Urinary bladder (tissue), 3 donors: ENCODE measurements at regions not wholly inside any gene's neighbourhood (a gene's known extent, or its start where the extent isn't known, plus 50 kb on each side); places are given as distances from the start of the nearest gene placed in this dataset.

Source experiments
- DNase-seq: peaks from one replicate; pipeline ENCODE4 v3.0.0-alpha.2; 2015; ENCODE audit errors: extremely low spot score
- H3K27ac ChIP-seq: one replicate; pipeline ENCODE4 v1.5.1; 2013; ENCODE audit warnings: low read depth, mild to moderate bottlenecking, moderate library complexity
- H3K36me3 ChIP-seq: one replicate; pipeline ENCODE4 v1.6.1; 2013; ENCODE audit warnings: mild to moderate bottlenecking, moderate library complexity; ENCODE audit not compliant: insufficient read depth
- H3K4me1 ChIP-seq: one replicate; pipeline ENCODE4 v1.6.1; 2013; ENCODE audit warnings: mild to moderate bottlenecking, moderate library complexity; ENCODE audit not compliant: insufficient read depth
- H3K4me3 ChIP-seq: one replicate; pipeline ENCODE4 v1.5.1; 2013; ENCODE audit warnings: low read depth, low read length
- WGBS: extraction: QIAGEN DNeasy Blood & Tissue Kit; methylation state at CpG from one replicate; pipeline ENCODE4 v1.1.7; 2013; 5-methylcytosine and 5-hydroxymethylcytosine counted together
- donor health status: healthy with polysubstance abuse.
- donor health status: healthy.

- Histone ChIP-seq H3K36me3 (no peaks in the 10 kb centered on the region), H3K4me3 (no peak overlapping the region), H3K4me1 (no peaks in the 10 kb centered on the region), H3K27ac (no peak overlapping the region)
- DNase-seq, result no peak
- 76% methylated on average over 9 of the region's 9 CpGs for WGBS
These were observed 131.5 kb upstream of the CTBP2 start for GRCh38 chr10:125291836-125292235.

GRCh38 chr10:125289461-125289860 lies 129.1 kb upstream of the CTBP2 start:
- H3K27ac ChIP-seq, result no peak overlapping the region
- WGBS, result 85% methylated on average over 1 of the region's 1 CpG

GRCh38 chr10:125284875-125285597 lies 124.7 kb upstream of the CTBP2 start:
- H3K4me3 ChIP-seq, result no peak overlapping the region
- 79% methylated on average over 6 of the region's 6 CpGs for WGBS
- H3K36me3 ChIP-seq, result no peaks in the 10 kb centered on the region
- DNase-seq, result no peak
- H3K4me1 ChIP-seq, result no peaks in the 10 kb centered on the region
- no peak overlapping the region for H3K27ac ChIP-seq

More at GRCh38 chr10:125289461-125289860, 129.1 kb upstream of the CTBP2 start:
- Histone ChIP-seq H3K4me1 (no peaks in the 10 kb centered on the region), H3K36me3 (no peaks in the 10 kb centered on the region), H3K4me3 (no peak overlapping the region)
- DNase-seq, result no peak

GRCh38 chr10:125283836-125284614 lies 123.7 kb upstream of the CTBP2 start:
- H3K27ac ChIP-seq, result no peak overlapping the region
- H3K36me3 ChIP-seq, result no peaks in the 10 kb centered on the region
- H3K4me1 ChIP-seq, result no peaks in the 10 kb centered on the region
- no peak for DNase-seq
- no peak overlapping the region for H3K4me3 ChIP-seq
- WGBS, result 94% methylated on average over 11 of the region's 11 CpGs

- WGBS, result 48% methylated on average over 7 of the region's 7 CpGs
- no peak overlapping the region for H3K27ac ChIP-seq
- no peaks in the 10 kb centered on the region for H3K4me1 ChIP-seq
- no peak overlapping the region for H3K4me3 ChIP-seq
- no peak for DNase-seq
- no peaks in the 10 kb centered on the region for H3K36me3 ChIP-seq
These were observed 123.0 kb upstream of the CTBP2 start for GRCh38 chr10:125283191-125283835.

GRCh38 chr10:125281091-125281490 lies 120.7 kb upstream of the CTBP2 start:
- DNase-seq, result no peak
- Histone ChIP-seq H3K4me1 (no peaks in the 10 kb centered on the region), H3K4me3 (no peak overlapping the region), H3K36me3 (no peaks in the 10 kb centered on the region), H3K27ac (no peak overlapping the region)
- 64% methylated on average over 6 of the region's 6 CpGs for WGBS

- WGBS, result 93% methylated on average over 2 of the region's 2 CpGs
- Histone ChIP-seq H3K27ac (no peak overlapping the region), H3K4me3 (no peak overlapping the region), H3K4me1 (no peaks in the 10 kb centered on the region), H3K36me3 (no peaks in the 10 kb centered on the region)
- DNase-seq, result no peak
These were observed 115.8 kb upstream of the CTBP2 start for GRCh38 chr10:125276133-125276532.

- Histone ChIP-seq H3K4me1 (no peaks in the 10 kb centered on the region), H3K4me3 (no peak overlapping the region), H3K36me3 (no peaks in the 10 kb centered on the region), H3K27ac (no peak overlapping the region)
- WGBS, result 81% methylated on average over 5 of the region's 5 CpGs
- no peak for DNase-seq
These were observed 114.6 kb upstream of the CTBP2 start for GRCh38 chr10:125274961-125275360.

GRCh38 chr10:125273023-125273422 lies 112.7 kb upstream of the CTBP2 start:
- no peaks in the 10 kb centered on the region for H3K4me1 ChIP-seq
- H3K4me3 ChIP-seq, result no peak overlapping the region
- H3K27ac ChIP-seq, result no peak overlapping the region
- H3K36me3 ChIP-seq, result no peaks in the 10 kb centered on the region
- WGBS, result 82% methylated on average over 8 of the region's 8 CpGs
- DNase-seq, result no peak

GRCh38 chr10:125269716-125270115 lies 109.4 kb upstream of the CTBP2 start:
- DNase-seq, result no peak
- Histone ChIP-seq H3K4me3 (no peak overlapping the region), H3K36me3 (no peaks in the 10 kb centered on the region), H3K4me1 (no peaks in the 10 kb centered on the region), H3K27ac (no peak overlapping the region)
- 83% methylated on average over 2 of the region's 2 CpGs for WGBS

- H3K27ac ChIP-seq, result no peak overlapping the region
- H3K36me3 ChIP-seq, result no peaks in the 10 kb centered on the region
- no peak for DNase-seq
- no peak overlapping the region for H3K4me3 ChIP-seq
- H3K4me1 ChIP-seq, result no peaks in the 10 kb centered on the region
- WGBS, result 84% methylated on average over 13 of the region's 13 CpGs
These were observed 106.6 kb upstream of the CTBP2 start for GRCh38 chr10:125266966-125267365.

GRCh38 chr10:125266541-125266940 lies 106.2 kb upstream of the CTBP2 start:
- Histone ChIP-seq H3K36me3 (no peaks in the 10 kb centered on the region), H3K4me1 (no peaks in the 10 kb centered on the region), H3K4me3 (no peak overlapping the region), H3K27ac (no peak overlapping the region)
- DNase-seq, result no peak
- WGBS, result 76% methylated on average over 14 of the region's 14 CpGs

GRCh38 chr10:125265579-125265955 lies 105.2 kb upstream of the CTBP2 start:
- Histone ChIP-seq H3K4me3 (no peak overlapping the region), H3K27ac (no peak overlapping the region), H3K4me1 (no peaks in the 10 kb centered on the region), H3K36me3 (no peaks in the 10 kb centered on the region)
- no peak for DNase-seq
- 88% methylated on average over 6 of the region's 6 CpGs for WGBS
